ENCODE measurements at regions not wholly inside any gene's neighbourhood (a gene's known extent, or its start where the extent isn't known, plus 50 kb on each side); places are given as distances from the start of the nearest gene placed in this dataset.

DNA sequence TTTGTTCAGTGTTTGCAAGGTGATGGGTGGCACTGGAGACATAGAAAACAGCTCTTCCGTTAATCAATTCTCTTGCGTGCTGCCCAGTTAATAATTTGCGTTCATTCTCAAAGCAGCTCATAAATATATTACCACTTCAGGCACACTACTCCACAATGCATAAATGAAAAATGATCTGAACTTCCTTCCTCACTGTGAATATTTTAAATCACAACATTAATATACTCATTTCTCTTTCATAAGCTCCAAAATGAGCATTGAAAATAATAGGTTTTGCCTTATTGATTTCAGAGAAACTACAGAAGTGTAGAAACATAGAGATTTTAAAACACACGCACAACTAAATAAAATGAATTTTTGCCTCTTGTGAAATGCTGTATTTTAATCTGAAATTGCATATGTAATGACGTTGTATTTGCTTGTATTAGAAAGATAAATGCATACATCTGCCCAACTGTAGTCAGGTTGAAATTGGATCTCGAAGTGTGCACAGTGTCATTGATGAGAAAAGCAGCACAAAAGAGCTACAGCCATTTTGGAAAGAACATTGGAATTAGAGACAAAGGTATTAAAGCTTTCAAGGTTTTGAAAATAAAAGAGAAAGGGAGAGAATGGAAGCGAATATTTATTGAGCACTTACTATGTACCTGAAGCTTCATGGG lies 350.5 kb downstream of the LPIN1 start:
- Histone ChIP-seq H3K4me1 (ENCODE audit: control insufficient read depth, low read length) (peaks cover 20% of the 10 kb centered on the region), H3K4me3 (ENCODE audit: low read length) (no peak overlapping the region), H3K27ac (ENCODE audit: low read depth, low read length) (no peak overlapping the region), H3K79me2 (ENCODE audit: control insufficient read depth, low read length) (no peaks in the 10 kb centered on the region), H3K27me3 (ENCODE audit: control insufficient read depth, low read length) (no peaks in the 10 kb centered on the region), H3F3A (ENCODE audit: control insufficient read depth, insufficient read depth) (no peaks in the 10 kb centered on the region), H3K4me2 (ENCODE audit: low read length) (peak overlapping the region; percentile 14; the same call in 1 of the 2 replicates), H4K20me1 (ENCODE audit: control insufficient read depth, insufficient read depth, low read depth, low read length) (no peaks in the 10 kb centered on the region), H3K9me3 (ENCODE audit: control insufficient read depth, insufficient read depth, low read length) (no peaks in the 10 kb centered on the region), H3K36me3 (ENCODE audit: control insufficient read depth, low read length) (no peaks in the 10 kb centered on the region), H3K9me2 (replicated peaks; ENCODE audit: control insufficient read depth, low read length) (no peaks in the 10 kb centered on the region)
- TF ChIP-seq EZH2phosphoT487 (IDR thresholded peaks at IDR 0.05; ENCODE audit: borderline replicate concordance, low read length) (no peak), CTCF (IDR thresholded peaks at IDR 0.05; ENCODE audit: low read depth, low read length, poor library complexity, severe bottlenecking) (no peak)

DNA sequence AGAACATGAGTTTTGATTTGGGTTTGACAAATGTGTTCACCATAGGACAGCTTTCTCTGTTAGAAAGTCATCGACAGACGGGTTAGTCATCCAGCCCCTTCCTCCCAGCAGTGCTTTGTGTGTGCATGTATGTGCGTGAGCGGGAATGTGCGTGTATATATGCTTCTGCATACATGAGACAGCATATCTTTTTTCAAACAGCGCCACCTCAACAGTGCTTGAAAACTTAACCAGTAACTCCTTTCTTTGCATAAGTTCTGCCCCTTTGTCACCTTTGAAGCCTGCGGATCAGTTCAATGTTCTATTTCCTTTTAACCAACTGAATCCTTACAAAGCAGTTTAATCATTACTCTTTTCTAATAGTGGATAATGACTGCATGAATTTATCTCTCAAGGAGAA lies 351.4 kb downstream of the LPIN1 start:
- Histone ChIP-seq H3K27me3 (ENCODE audit: control insufficient read depth, low read length) (no peaks in the 10 kb centered on the region), H3K4me1 (ENCODE audit: control insufficient read depth, low read length) (peaks cover 20% of the 10 kb centered on the region), H3K79me2 (ENCODE audit: control insufficient read depth, low read length) (no peaks in the 10 kb centered on the region), H3F3A (ENCODE audit: control insufficient read depth, insufficient read depth) (no peaks in the 10 kb centered on the region), H3K4me2 (ENCODE audit: low read length) (no peak overlapping the region), H3K9me3 (ENCODE audit: control insufficient read depth, insufficient read depth, low read length) (no peaks in the 10 kb centered on the region), H3K9me2 (replicated peaks; ENCODE audit: control insufficient read depth, low read length) (no peaks in the 10 kb centered on the region), H4K20me1 (ENCODE audit: control insufficient read depth, insufficient read depth, low read depth, low read length) (no peaks in the 10 kb centered on the region), H3K4me3 (ENCODE audit: low read length) (no peak overlapping the region), H3K27ac (ENCODE audit: low read depth, low read length) (no peak overlapping the region), H3K36me3 (ENCODE audit: control insufficient read depth, low read length) (no peaks in the 10 kb centered on the region)
- TF ChIP-seq EZH2phosphoT487 (IDR thresholded peaks at IDR 0.05; ENCODE audit: borderline replicate concordance, low read length) (no peak), CTCF (IDR thresholded peaks at IDR 0.05; ENCODE audit: low read depth, low read length, poor library complexity, severe bottlenecking) (no peak)

GRCh38 chr2:12099374-12099773 lies 352.9 kb downstream of the LPIN1 start:
- H3K36me3 ChIP-seq (ENCODE audit: control insufficient read depth, low read length): no peaks in the 10 kb centered on the region
- no peak overlapping the region for H3K27ac ChIP-seq (ENCODE audit: low read depth, low read length)
- H4K20me1 ChIP-seq (ENCODE audit: control insufficient read depth, insufficient read depth, low read depth, low read length): no peaks in the 10 kb centered on the region
- TF ChIP-seq CTCF (IDR thresholded peaks at IDR 0.05; ENCODE audit: low read depth, low read length, poor library complexity, severe bottlenecking): no peak
- no peak for TF ChIP-seq EZH2phosphoT487 (IDR thresholded peaks at IDR 0.05; ENCODE audit: borderline replicate concordance, low read length)
- no peak overlapping the region for H3K4me3 ChIP-seq (ENCODE audit: low read length)
- H3F3A ChIP-seq (ENCODE audit: control insufficient read depth, insufficient read depth): no peaks in the 10 kb centered on the region
- no peaks in the 10 kb centered on the region for H3K79me2 ChIP-seq (ENCODE audit: control insufficient read depth, low read length)
- H3K4me2 ChIP-seq (ENCODE audit: low read length): no peak overlapping the region
- H3K9me2 ChIP-seq (replicated peaks; ENCODE audit: control insufficient read depth, low read length): no peaks in the 10 kb centered on the region
- H3K27me3 ChIP-seq (ENCODE audit: control insufficient read depth, low read length): no peaks in the 10 kb centered on the region
- H3K9me3 ChIP-seq (ENCODE audit: control insufficient read depth, insufficient read depth, low read length): no peaks in the 10 kb centered on the region
- peaks cover 20% of the 10 kb centered on the region for H3K4me1 ChIP-seq (ENCODE audit: control insufficient read depth, low read length)
